ENCODE measurements at regions not wholly inside any gene's neighbourhood (a gene's known extent, or its start where the extent isn't known, plus 50 kb on each side); places are given as distances from the start of the nearest gene placed in this dataset.

DNA sequence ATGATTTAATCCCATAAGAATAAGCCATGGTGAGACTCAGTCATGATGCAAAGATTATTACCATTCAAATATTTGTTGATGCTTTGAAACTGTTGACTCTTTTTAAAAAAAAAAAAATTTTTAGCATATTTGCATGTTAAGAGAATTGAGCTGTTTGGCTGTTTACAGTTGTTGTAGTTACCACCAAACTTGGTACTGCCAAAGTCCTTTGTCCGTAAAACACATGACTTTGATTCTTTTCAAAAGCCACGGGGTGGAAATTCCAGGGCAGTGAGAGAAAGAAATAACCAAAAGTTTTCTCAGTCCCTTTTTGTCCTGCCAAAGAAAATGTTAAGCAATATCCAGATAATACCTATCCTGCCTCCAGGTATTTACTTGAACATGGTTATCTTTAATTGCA is 474.8 kb downstream of the METTL4 start:
- DNase-seq (ENCODE audit: low read depth): peak; percentile 2
- no peak overlapping the region for H3K4me3 ChIP-seq (ENCODE audit: low read length)
- TF ChIP-seq, protein P1, sequence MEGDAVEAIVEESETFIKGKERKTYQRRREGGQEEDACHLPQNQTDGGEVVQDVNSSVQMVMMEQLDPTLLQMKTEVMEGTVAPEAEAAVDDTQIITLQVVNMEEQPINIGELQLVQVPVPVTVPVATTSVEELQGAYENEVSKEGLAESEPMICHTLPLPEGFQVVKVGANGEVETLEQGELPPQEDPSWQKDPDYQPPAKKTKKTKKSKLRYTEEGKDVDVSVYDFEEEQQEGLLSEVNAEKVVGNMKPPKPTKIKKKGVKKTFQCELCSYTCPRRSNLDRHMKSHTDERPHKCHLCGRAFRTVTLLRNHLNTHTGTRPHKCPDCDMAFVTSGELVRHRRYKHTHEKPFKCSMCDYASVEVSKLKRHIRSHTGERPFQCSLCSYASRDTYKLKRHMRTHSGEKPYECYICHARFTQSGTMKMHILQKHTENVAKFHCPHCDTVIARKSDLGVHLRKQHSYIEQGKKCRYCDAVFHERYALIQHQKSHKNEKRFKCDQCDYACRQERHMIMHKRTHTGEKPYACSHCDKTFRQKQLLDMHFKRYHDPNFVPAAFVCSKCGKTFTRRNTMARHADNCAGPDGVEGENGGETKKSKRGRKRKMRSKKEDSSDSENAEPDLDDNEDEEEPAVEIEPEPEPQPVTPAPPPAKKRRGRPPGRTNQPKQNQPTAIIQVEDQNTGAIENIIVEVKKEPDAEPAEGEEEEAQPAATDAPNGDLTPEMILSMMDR (conservative IDR thresholded peaks at IDR 0.05; ENCODE audit: low read length): no peak

DNA sequence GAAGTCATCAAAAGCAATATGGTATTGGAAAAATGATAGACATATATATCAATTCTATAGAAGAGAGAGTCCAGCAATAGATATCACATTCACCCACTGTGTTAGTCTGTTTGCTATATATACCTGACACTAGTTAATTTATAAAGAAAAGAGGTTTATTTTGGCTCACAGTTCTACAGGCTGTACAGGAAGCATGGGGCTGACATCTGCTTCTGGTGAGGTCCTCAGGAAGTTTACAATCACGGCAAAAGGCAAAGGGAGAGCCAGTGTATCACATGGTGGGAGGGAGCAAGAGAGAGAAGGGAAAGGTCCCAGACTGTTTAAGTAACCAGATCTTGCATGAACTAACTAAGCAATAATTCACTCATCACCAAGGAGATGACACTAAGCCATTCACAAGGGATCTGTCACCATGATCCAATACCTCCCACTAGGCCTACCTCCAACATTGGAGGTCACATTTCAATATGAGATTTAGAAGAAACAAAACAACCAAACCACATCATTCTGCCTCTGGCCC is 470.6 kb downstream of the METTL4 start:
- H3K4me3 ChIP-seq (ENCODE audit: low read length): no peak overlapping the region
- TF ChIP-seq, protein P1 (conservative IDR thresholded peaks at IDR 0.05; ENCODE audit: low read length): no peak

GRCh38 chr18:2102022-2102421 is 469.3 kb downstream of the METTL4 start:
- no peak for DNase-seq (ENCODE audit: low read depth)
- H3K4me3 ChIP-seq (ENCODE audit: low read length): no peak overlapping the region
- TF ChIP-seq, protein P1 (conservative IDR thresholded peaks at IDR 0.05; ENCODE audit: low read length): no peak

More for the DNA sequence above, 470.6 kb downstream of the METTL4 start:
- no peak for DNase-seq (ENCODE audit: low read depth)

DNA sequence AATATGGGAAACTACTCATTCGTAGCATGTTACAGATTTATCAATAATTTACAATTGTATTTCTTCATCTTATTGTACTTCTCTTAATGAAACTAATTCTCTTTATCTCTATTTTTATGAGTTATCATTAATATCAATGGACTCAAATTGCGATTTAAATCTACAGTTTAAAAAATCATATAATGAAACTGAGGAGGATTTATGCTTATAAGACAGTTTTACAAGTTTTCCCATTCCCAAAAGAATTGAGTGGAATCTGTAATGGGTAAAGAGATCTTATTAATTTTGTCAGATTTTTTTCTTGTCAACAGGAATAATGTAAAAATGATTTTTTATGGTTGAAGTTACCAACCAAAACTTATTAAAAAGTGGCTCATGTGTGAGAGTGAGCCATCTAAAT is 468.0 kb downstream of the METTL4 start:
- no peak for DNase-seq (ENCODE audit: low read depth)
- TF ChIP-seq, protein P1 (conservative IDR thresholded peaks at IDR 0.05; ENCODE audit: low read length): no peak
- no peak overlapping the region for H3K4me3 ChIP-seq (ENCODE audit: low read length)

GRCh38 chr18:2104620-2105462 is 466.5 kb downstream of the METTL4 start:
- DNase-seq (ENCODE audit: low read depth): peak; percentile 51
- TF ChIP-seq, protein P1 (conservative IDR thresholded peaks at IDR 0.05; ENCODE audit: low read length): peak; percentile 85
- H3K4me3 ChIP-seq (ENCODE audit: low read length): no peak overlapping the region

GRCh38 chr18:2108591-2108990 is 462.7 kb downstream of the METTL4 start:
- DNase-seq (ENCODE audit: low read depth): peak; percentile 56
- H3K4me3 ChIP-seq (ENCODE audit: low read length): no peak overlapping the region
- TF ChIP-seq, protein P1 (conservative IDR thresholded peaks at IDR 0.05; ENCODE audit: low read length): no peak

DNA sequence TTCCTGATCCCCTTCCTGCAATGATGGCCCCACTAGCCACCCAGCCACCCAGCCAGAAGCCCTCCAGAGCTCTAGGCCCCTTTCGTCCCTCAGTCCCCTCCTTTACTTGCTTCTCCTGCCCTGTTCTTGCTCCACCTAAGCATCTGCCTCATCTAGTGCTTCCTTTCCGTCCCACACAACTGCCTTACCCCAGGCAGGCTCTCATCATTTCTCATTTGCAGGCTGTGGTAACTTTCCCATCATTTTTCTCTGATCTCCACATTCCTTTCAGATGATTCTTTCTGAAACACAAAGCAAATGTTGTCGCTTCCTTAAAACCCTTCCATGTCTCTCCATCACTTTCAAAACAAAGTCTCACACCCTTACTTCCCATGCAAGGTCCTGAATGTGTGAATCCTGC is 459.8 kb downstream of the METTL4 start:
- H3K4me3 ChIP-seq (ENCODE audit: low read length): no peak overlapping the region
- TF ChIP-seq, protein P1 (conservative IDR thresholded peaks at IDR 0.05; ENCODE audit: low read length): no peak
- peak; percentile 49 for DNase-seq (ENCODE audit: low read depth)

Measured in AG10803 (cell line).